GM18870 (cell line): ENCODE measurements at regions not wholly inside any gene's neighbourhood (a gene's known extent, or its start where the extent isn't known, plus 50 kb on each side); places are given as distances from the start of the nearest gene placed in this dataset.
"Not testable (repeated sequence)": the region's sequence is repeated elsewhere in the genome, so short reads cannot be mapped to it uniquely, and the experiment has no call there.

ENCODE experiments used
- ATAC-seq: cut with Tn5 transposase; IDR thresholded peaks from one replicate; pipeline ENCODE4 v1.9.1; 2021; ENCODE audit warnings: moderate library complexity; ENCODE audit not compliant: unreplicated experiment

GRCh38 chr2:242089213-242089549 is 219.7 kb downstream of the RTP5 start:
- not testable (repeated sequence) for ATAC-seq

- not testable (repeated sequence) for ATAC-seq
These were observed 227.7 kb downstream of the RTP5 start for GRCh38 chr2:242097278-242097677.

GRCh38 chr2:242098034-242098433 is 228.5 kb downstream of the RTP5 start:
- ATAC-seq, result no peak

GRCh38 chr2:242098445-242099128 is 229.1 kb downstream of the RTP5 start:
- no peak for ATAC-seq

GRCh38 chr2:242103093-242103492 is 233.6 kb downstream of the RTP5 start:
- not testable (repeated sequence) for ATAC-seq

- ATAC-seq, result not testable (repeated sequence)
These were observed 234.8 kb downstream of the RTP5 start for GRCh38 chr2:242104202-242104956.

- ATAC-seq, result not testable (repeated sequence)
These were observed 237.5 kb downstream of the RTP5 start for GRCh38 chr2:242107065-242107464.

- ATAC-seq, result not testable (repeated sequence)
These were observed 239.4 kb downstream of the RTP5 start for GRCh38 chr2:242108797-242109500.

- ATAC-seq, result not testable (repeated sequence)
These were observed 240.3 kb downstream of the RTP5 start for GRCh38 chr2:242109819-242110218.

- ATAC-seq, result not testable (repeated sequence)
These were observed 242.4 kb downstream of the RTP5 start for GRCh38 chr2:242111954-242112353.

- ATAC-seq, result not testable (repeated sequence)
These were observed 244.0 kb downstream of the RTP5 start for GRCh38 chr2:242113492-242113891.

- not testable (repeated sequence) for ATAC-seq
These were observed 247.1 kb downstream of the RTP5 start for GRCh38 chr2:242116676-242117075.

GRCh38 chr2:242117305-242117704 is 247.8 kb downstream of the RTP5 start:
- not testable (repeated sequence) for ATAC-seq

- not testable (repeated sequence) for ATAC-seq
These were observed 250.2 kb downstream of the RTP5 start for GRCh38 chr2:242119682-242120081.

- ATAC-seq, result not testable (repeated sequence)
These were observed 261.2 kb downstream of the RTP5 start for GRCh38 chr2:242130682-242131081.

- ATAC-seq, result not testable (repeated sequence)
These were observed 290.4 kb downstream of the RTP5 start for GRCh38 chr2:242159921-242160320.

- not testable (repeated sequence) for ATAC-seq
These were observed 295.6 kb downstream of the RTP5 start for GRCh38 chr2:242165115-242165514.

- not testable (repeated sequence) for ATAC-seq
These were observed 301.8 kb downstream of the RTP5 start for GRCh38 chr2:242171290-242171689.
